Inferior parietal cortex (tissue), 1 donor: ENCODE measurements at regions not wholly inside any gene's neighbourhood (a gene's known extent, or its start where the extent isn't known, plus 50 kb on each side); places are given as distances from the start of the nearest gene placed in this dataset.
"Not testable (repeated sequence)": the region's sequence is repeated elsewhere in the genome, so short reads cannot be mapped to it uniquely, and the experiment has no call there.

Experiments
- DNase-seq: peaks from one replicate; pipeline ENCODE4 v3.0.0-alpha.2; 2016; ENCODE audit errors: extremely low spot score

DNA sequence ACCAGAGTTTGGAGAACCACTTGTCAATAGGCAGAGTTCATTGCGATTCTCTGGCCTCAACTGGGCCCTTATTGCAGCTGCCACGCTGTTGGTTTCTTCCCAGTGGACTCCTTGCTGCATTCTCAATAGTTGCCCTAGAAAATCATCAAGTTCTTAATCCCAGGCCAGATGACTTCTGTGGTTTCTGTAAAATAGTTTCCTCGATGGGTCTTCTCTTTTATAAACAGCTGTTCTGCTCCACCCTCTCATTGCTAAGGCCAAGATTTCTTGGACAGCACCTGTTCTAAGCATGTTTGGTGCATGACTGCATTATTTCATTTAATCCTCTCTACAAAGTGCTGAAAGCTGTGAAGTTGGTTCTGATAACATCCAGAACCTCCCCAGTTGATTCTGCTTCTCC lies 131.0 kb downstream of the BCL2L11 start:
- DNase-seq = no peak

DNA sequence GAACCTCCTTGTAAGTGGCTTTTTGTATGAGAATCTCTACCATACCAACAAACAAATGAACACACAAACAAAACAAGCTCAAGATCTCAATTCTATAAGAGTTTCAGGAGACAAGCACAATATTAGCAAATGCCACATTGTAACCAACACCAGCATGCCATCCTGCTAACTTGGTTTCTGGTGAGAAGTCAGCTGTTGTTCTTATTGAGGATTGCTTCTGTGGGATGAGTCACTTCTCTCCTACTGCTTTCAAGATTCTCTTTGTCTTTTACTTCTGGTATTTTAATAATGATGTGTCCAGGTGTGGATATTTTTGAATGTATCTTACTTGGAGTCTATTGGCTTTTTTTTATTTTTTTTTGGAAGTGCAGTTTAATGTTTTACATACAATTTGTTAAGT lies 131.7 kb downstream of the BCL2L11 start:
- no peak for DNase-seq

DNA sequence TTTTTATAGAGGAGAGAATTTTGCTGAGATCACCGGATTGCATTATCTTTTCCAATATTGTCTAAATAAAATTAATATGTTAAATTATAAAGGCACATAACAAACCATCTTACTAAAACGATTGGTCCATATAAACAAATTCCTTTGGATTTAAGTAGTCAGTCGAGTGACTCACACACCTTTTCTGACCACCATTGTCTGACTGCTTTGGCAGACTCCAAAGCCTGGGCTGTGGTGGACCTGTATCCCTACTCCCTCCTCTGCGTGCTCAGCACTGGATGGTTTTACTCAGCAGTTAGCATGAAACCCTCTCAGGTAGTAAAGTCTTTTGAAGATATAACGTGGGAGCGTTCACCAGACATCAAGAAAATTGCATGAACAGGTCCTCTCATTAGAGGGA lies 134.2 kb downstream of the BCL2L11 start:
- not testable (repeated sequence) for DNase-seq

DNA sequence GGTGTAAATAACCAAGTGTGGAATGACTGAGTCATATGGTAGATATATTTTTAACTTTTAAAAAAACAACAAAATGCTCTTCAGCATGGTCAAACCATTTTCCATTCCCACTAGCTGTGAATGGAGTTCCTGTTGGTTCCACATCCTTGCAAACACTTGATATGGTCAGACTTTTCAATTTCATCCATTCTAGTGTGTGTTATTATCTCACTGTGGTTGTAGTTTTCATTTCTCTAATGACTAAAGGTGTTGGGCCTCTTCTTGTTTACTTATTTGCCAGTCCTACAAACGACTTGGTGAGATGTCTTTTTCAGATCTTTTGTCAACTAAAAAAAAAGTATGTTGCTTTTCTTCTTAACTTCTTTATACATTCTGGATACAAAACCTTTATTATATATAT lies 135.9 kb downstream of the BCL2L11 start:
- DNase-seq = not testable (repeated sequence)

DNA sequence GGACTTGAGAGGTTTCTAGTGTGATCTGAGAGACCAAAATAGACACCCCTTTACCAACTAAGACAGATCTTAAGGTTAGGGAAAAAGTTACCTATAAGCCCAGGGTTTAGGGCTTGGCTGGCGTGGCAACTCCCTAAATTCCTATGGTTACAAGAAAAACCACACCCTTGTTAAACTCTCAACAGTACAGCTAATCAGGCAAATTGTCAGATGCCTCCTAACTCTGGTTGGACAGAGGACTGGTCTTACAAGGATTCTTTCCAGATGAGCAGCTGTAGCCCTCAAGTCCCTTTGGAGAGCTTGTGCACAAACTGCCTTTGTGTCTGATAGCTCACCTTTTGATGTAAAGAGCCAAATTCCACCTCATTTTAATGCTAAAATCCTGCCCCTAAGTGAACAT lies 136.9 kb downstream of the BCL2L11 start:
- not testable (repeated sequence) for DNase-seq

DNA sequence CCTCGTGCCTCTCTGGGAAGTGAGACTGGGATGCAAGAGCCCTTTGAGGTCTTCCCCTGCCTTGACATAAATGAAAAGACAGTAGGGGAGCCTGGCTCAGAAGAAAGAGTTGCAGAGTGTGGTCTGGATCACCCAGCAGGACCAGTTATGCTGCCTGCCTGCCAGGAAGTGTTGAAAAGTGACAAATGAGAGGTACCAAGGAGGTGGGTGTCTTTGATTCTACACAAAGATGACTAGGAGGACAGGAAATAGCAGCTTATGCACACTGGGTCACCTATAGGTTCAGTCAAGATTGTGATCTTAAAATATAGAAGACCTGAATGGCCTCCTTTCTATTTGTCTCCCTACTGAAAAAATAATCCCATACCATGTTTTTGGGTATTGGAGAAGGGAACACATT lies 137.6 kb downstream of the BCL2L11 start:
- DNase-seq = not testable (repeated sequence)

DNA sequence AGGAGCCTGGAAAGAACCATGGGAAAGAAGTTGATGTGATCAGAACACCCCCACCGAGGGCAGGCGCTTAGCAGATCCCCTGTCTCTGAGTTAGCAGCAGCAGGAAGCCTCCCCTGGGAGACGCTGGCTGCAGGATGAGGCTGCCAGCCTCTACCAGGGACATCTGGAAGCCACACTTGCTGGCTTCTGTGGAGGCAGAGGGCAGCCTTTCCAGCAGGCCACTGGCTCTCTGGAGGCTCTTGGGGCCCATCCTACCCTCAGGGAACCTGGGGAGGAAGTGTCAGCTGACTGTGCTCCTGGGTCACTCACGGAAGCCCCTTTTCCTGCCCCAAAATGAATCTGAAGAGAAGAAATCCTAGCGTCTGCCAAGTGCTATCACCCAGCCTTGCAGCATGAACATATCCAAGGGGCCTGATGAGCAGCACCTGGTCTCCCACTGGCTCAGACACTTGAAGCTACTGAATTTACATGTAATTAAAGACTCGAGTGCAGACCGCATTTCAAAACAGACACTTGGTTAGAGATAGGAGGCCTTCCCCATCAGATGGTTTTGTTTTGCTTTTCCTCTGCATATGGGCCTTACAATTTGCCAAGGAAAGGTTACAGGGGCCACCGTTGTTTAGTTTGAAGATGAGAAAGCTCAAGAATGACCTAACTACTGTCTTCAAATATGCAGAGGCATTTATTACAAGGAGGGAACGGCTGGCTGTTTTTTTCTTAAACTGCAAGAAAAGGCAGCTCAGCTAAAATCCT lies 142.1 kb downstream of the BCL2L11 start:
- DNase-seq = not testable (repeated sequence)

DNA sequence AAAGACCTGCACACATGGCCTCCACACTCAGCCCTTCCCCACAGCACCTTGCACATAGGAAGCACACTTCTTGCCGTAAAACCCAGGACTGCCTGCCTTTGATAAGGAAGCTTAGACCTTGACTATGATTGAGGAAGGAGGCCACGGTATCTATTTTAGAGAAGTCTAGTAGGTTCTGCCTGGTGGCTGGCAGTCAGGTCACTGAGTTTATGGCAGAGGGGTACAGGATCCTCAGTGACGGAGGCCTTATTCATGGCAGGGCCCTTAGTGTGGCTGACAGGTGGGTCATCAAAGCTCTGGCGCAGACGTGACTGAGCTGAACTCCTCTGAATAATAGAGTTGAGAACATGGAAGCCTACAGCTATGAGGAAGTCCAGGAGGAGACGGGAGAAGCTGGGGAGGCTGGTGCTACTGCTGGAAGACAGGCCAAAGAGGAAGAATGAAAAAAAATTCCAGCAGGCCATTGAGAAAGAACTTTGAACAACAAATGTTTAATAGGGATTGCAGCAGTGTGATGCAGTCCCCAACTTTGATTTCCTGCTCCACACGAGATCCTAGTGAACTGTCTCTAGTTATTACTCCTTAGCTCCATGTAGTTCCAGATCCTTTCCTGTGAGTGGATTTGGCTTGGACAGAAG lies 142.8 kb downstream of the BCL2L11 start:
- not testable (repeated sequence) for DNase-seq

DNA sequence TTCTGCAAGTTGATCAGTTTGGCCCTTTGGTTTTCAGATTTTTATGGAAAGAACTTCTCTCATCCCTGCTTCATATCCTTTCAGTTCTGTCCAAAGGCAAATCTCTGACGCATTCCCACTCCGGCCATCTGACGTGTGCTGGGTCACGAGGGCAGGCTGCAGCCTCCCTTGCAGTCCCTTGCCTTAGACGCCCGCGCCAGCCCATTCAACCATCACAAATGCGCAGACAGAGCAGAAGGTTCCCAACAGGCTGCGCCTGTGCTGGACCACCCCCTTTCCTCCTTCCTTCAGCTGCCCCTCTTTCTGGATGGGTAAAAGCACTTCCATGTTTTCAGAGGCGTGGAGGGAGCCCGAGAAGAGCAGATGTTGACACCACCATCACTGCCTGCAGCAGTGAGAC lies 144.2 kb downstream of the BCL2L11 start:
- not testable (repeated sequence) for DNase-seq

DNA sequence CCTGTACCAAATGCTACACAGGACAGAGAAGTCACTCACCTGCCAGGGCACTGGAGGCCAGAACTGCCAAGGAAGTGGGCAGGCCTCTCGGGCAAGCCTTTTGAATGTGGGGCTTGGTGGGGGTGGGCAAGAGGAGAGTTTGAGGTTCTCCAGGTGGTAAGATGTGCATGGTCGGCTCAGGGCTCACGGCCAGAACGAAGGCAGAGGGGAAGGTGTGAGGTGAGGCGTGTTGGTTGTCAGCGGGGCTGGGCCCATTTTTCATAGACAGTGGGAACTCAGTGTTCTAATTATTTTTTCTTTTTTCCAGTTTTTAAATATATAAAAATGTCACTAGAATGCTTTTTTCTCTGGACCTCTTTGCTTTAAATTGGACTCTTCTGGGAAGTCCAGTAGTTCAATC lies 145.8 kb downstream of the BCL2L11 start:
- DNase-seq = not testable (repeated sequence)

DNA sequence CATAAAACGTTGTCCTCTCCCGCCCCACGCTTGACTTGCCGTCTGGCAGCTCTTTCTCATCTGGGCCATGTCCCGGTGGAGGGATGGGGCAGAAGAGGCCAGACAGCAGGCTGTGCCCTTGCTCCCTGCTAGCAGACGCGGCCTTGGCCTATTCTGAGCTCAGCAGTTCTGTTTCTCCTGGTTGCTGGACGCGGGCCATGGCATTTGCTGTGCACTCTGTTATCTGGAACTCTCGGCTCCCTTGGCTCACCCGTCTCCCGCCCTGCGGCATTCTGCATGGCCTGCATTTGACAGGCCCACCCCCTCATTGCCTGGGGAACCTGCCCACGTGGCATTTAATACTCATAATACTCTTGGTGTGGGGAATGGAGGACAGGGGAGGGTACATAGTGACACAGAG lies 146.3 kb downstream of the BCL2L11 start:
- DNase-seq = not testable (repeated sequence)

DNA sequence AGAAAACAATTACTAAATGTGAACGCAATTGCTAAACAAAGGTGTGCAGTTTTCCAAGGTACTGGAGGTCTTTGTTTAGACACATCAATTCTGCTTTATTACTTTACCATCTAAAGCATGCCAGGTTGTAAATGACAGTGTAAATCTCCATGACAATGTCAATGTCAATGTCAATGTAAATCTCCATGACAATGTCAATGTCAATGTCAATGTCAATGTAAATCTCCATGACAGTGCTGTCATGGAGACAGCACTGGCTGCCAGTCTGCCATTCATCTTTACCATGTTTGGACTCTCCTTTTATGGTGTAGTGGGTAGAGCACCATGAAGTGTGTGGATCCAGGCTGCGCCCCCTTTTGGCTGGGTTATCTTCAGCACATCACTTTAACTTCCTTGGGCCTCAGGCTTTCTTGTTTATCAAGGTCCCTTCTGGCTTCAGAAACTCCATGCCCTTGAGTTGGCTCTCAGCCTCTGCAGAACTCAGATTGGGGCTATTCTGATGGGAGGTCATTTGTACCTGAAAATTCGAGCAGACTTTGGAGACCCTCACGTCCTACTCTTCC lies 149.1 kb downstream of the BCL2L11 start:
- not testable (repeated sequence) for DNase-seq

DNA sequence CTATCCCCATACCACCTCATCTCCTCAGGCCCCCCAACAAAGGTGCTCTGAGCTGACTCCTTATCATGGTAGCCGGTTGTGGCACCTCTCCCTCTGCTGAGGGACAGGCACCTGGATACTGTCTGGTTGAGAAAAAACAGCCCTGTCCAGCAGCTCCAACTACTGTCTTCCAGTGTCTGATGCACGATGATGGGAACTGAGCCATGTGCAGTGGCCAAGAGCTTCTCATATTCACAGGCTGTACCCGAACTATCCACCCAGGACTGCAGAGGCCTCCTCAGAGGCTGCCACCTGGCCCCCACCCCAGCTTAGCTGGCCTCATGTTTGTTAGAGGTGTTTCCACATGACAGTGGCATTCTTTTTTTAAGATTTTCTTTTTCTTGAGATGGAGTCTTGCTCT lies 149.9 kb downstream of the BCL2L11 start:
- DNase-seq = not testable (repeated sequence)

DNA sequence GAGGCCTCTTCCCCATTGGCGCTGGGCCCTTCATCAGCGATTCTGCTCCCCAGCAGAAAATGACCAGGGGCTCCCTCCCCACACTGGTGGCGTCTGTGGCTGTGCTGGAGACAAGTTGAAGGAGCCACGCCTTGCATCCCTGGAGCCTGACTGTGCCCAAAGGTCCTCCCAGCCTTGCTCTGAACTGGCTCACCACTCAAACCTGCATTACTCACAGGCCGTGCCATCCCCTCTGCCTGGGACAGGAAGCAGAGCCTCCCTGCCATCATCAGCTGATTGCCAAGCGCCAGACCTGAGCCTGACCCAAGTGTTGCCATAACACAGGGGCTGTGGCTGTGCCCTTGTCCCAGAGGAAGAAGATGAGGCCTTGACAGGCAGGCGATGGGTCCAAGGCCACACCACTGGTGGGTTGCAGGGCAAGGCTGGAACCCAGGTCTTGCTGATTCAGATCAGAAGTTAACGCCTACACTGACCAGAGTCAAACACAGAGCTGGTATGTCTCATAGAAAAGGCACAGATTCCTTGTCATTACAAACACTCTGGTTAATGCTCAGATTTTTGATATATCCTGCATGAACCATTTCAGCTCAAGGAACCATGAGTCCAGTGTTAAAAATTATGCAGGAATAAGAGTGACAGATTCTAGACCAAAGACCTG lies 151.1 kb downstream of the BCL2L11 start:
- not testable (repeated sequence) for DNase-seq

DNA sequence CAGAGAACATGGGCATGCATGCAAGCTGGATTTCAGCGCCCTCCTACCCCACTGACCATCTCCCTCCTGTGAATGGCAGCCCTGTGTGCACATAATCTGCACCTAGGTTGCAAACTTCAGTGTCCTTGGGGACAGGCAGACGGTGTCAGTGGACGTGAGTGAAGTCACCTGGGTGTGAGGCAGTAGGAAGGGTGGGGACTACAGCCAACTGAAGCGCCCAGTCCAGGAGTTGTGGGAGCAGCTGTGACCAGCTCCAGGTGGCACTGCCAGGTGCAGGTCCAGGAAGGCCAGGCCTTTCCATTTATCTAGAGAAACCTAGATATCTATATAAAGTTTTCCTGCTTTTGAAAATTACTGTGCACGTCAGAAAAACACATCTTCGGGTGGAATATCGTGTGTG lies 152.3 kb downstream of the BCL2L11 start:
- not testable (repeated sequence) for DNase-seq

DNA sequence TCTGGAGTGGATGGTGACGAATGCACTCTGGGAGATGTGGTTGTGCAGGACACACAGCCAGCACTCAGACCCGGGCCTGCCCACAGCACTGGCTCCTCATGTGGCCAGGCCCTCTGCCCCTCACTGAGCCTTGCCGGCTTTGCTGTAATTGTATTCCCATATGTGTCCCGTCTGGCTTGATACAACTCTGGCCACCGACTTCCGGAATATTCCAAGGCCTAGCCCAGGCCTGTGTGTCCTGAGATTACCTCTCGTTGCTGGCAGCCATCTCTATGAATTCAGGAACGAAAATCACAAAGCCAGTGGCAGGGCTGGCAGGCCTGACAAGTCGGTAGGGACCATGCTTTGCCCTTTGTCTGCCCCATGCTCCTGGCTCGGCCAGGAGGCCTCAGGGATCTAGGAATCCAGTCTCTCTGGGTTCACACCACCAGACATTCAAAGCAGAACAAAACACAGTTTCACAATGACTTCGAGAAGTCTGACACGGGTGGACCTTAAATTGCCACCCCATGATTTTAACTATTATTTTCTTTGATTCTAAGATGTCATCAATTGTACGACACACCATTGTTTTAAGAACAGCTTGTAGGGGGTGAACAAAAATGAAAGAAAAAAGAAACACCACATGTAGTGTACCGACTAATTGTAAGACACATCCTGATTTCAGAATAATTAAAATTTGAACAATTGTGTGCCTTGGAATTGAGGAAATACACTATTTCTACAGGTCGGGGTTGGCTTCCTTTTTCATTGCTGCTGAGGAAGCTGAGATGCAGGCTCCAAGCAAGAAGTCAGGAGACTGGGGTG lies 154.5 kb downstream of the BCL2L11 start:
- DNase-seq = not testable (repeated sequence)

DNA sequence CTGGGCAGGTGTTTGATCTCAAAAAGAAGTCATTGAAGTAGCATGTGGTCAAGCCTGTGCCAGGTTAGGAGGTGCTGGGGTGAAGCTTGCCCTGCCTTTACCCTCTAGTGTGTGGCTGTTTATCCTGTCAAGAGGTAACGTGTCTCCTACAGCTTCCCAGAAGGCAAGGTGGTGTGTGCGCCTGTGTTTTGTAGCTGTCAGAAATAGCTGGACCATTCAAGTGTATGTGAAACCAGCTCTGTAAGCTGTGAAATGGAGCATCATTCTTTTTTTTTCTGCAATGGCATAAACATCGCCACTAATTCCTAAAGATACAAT lies 155.1 kb downstream of the BCL2L11 start:
- not testable (repeated sequence) for DNase-seq

DNA sequence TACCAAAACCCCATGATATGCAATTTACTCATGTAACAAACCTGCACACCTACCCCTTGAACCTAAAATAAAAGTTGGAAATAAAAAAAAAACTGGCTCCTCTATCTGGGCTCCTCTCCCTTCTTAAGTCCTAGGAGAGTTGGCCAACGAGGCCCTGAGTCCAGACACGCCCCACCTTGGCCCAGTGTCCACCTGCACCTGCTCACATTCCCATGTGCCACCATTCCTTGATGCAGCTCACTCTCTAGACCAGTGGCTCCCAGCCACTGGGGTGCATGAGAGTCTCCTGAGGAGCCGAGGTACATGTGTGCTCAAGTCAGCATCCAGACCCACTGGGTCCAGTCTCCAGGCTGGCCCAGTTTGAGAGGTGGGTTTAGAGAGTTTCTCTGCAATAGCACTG lies 157.4 kb downstream of the BCL2L11 start:
- DNase-seq = not testable (repeated sequence)

DNA sequence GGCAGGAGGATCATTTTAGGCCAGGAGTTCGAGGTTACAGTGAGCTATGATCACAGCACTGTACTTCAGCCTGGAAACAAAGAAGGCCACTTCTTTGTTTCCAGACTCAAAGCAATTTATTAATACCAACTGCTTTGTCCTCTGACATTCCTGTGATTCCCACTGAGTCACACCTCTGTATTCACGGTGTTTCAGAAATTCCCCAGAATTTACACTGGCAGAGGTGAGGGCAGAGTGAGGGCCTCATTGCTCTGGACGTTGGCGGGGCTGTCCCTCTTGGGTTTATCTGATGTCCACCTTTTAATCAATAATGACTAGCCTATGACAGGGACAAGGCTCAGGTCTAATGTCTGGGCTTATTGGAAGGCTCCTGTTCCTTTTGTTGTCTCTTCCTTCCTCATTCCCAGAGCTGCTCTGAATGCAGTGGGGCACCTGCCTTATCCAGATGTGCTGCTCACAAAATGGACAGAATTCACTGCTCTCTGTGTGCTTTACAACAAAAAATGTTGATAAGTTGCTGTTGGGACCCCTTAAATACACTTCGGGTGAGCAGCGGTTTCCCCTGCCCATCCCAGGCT lies 160.1 kb downstream of the BCL2L11 start:
- not testable (repeated sequence) for DNase-seq

DNA sequence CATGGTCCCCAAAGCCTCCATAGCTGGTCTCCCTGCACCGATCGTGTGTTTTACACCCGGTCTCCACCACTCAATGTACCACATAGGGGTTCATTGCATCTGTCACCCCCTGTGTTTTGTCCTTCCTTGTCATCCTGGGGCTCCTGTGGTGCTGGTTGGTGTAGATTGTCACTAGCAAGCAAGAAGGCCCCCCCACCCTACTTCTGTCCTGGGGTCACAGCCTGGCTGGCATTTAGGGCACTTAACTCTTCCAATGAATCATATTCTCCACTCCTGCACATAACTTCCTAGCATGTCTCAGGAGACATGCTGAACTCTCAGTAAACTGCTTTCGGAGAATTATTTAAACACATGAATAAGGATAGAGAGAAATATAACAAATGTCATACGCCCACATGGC lies 161.4 kb downstream of the BCL2L11 start:
- not testable (repeated sequence) for DNase-seq
